SK-N-SH treated with all-trans-retinoic acid at 6 μM for 48 hours (cell line): ENCODE measurements at regions not wholly inside any gene's neighbourhood (a gene's known extent, or its start where the extent isn't known, plus 50 kb on each side); places are given as distances from the start of the nearest gene placed in this dataset.

ENCODE experiments used
- CSRNP3 ChIP-seq: fragments of 250-450 bp; sonication (Bioruptor Pico); IDR thresholded peaks from 2 replicates; pipeline ENCODE4 v1.5.1; 2021; ENCODE audit warnings: mild to moderate bottlenecking, moderate library complexity
- PATZ1 ChIP-seq: fragments of 250-450 bp; sonication (Bioruptor Pico); IDR thresholded peaks from 2 replicates; pipeline ENCODE4 v1.8.0; 2020; ENCODE audit warnings: mild to moderate bottlenecking, moderate library complexity, borderline replicate concordance
- TCF4 ChIP-seq: fragments of 250-450 bp; sonication (Bioruptor Pico); IDR thresholded peaks from 2 replicates; pipeline ENCODE4 v1.8.0; 2021; ENCODE audit warnings: mild to moderate bottlenecking, moderate library complexity, borderline replicate concordance
- TOX ChIP-seq: fragments of 250-450 bp; sonication (Bioruptor Pico); IDR thresholded peaks from 2 replicates; pipeline ENCODE4 v1.8.0; 2021; ENCODE audit warnings: mild to moderate bottlenecking, moderate library complexity, borderline replicate concordance
- ZC3H10 ChIP-seq: fragments of 250-450 bp; sonication (Bioruptor Pico); IDR thresholded peaks from 2 replicates; pipeline ENCODE4 v1.5.1; 2021; ENCODE audit warnings: mild to moderate bottlenecking, moderate library complexity
- ZNF565 ChIP-seq: fragments of 450-650 bp; formaldehyde crosslinking; conservative IDR thresholded peaks from 2 replicates; pipeline ENCODE4 v1.5.0; 2020; ENCODE audit warnings: low read depth, mild to moderate bottlenecking, moderate library complexity
- TF ChIP-seq, protein P1 (sequence below): fragments of 250-450 bp; sonication (Bioruptor Pico); IDR thresholded peaks from 2 replicates; pipeline ENCODE4 v1.5.1; 2020; ENCODE audit warnings: low read depth, mild to moderate bottlenecking, moderate library complexity

GRCh38 chr12:105470601-105471000 is 140.1 kb downstream of the C12orf75 start:
- TF ChIP-seq, protein P1, sequence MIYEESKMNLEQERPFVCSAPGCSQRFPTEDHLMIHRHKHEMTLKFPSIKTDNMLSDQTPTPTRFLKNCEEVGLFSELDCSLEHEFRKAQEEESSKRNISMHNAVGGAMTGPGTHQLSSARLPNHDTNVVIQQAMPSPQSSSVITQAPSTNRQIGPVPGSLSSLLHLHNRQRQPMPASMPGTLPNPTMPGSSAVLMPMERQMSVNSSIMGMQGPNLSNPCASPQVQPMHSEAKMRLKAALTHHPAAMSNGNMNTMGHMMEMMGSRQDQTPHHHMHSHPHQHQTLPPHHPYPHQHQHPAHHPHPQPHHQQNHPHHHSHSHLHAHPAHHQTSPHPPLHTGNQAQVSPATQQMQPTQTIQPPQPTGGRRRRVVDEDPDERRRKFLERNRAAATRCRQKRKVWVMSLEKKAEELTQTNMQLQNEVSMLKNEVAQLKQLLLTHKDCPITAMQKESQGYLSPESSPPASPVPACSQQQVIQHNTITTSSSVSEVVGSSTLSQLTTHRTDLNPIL (CRISPR knock-in tag) = no peak
- TF ChIP-seq PATZ1 (CRISPR knock-in tag) = no peak
- TF ChIP-seq ZC3H10 (CRISPR knock-in tag) = no peak
- TF ChIP-seq ZNF565 (CRISPR knock-in tag) = no peak
- no peak for TF ChIP-seq CSRNP3 (CRISPR knock-in tag)
- no peak for TF ChIP-seq TOX (CRISPR knock-in tag)
- TF ChIP-seq TCF4 = no peak
